HAP-1 (cell line): ENCODE measurements at regions not wholly inside any gene's neighbourhood (a gene's known extent, or its start where the extent isn't known, plus 50 kb on each side); places are given as distances from the start of the nearest gene placed in this dataset.

Source experiments
- DNase-seq, 2 experiments: peaks; one replicate each; pipeline ENCODE4 v3.0.0-alpha.2; 2016 to 2020; ENCODE audit warnings: low spot score in 2 of 2
- H3K27me3 ChIP-seq: fragments of 250-450 bp; sonication (Bioruptor Pico); 2 replicates; pipeline ENCODE4 v1.5.1; 2020; ENCODE audit warnings: low read depth, mild to moderate bottlenecking, moderate library complexity
- H3K36me3 ChIP-seq: fragments of 250-450 bp; sonication (Bioruptor Pico); replicated peaks from 2 replicates; pipeline ENCODE4 v1.5.1; 2020; ENCODE audit warnings: mild to moderate bottlenecking
- H3K4me1 ChIP-seq: fragments of 250-450 bp; sonication (Bioruptor Pico); 2 replicates; pipeline ENCODE4 v1.5.1; 2020; ENCODE audit warnings: mild to moderate bottlenecking
- H3K4me3 ChIP-seq: fragments of 250-450 bp; sonication (Bioruptor Pico); 2 replicates; pipeline ENCODE4 v1.5.1; 2020; ENCODE audit warnings: mild to moderate bottlenecking, moderate library complexity
- H3K9me3 ChIP-seq: fragments of 250-450 bp; sonication (Bioruptor Pico); 2 replicates; pipeline ENCODE4 v1.5.1; 2020; ENCODE audit warnings: mild to moderate bottlenecking, moderate library complexity
- in situ Hi-C: fragments of 300-500 bp; cut with MboI; formaldehyde crosslinking; loops from 3 replicates; pipeline ENCODE4 v1.14.3; 2020; ENCODE audit warnings: low sequenced_read_pairs, inconsistent platforms, mixed read lengths

DNA sequence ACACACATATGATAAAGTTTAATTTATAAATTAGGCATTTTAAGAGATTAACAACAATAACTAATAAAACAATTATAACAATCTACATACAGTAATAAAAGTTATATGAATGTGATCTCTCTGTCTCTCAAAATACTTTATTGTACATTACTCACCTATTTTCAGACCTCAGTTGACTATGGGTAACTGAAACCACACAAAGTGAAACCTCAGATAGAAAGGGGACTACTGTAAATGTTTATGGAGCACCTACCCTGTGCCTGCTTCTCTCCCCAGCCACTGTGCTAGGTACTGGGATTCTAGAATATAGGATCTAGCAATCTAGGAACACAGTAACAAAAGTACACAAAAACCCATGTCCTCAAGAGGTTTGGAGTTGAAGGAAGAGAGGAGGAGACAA lies 63.4 kb upstream of the BTN3A2 start:
- Histone ChIP-seq H3K27me3 (no peaks in the 10 kb centered on the region), H3K4me3 (no peak overlapping the region), H3K36me3 (no peaks in the 10 kb centered on the region), H3K4me1 (peaks cover 2% of the 10 kb centered on the region; the same call in 1 of the 2 replicates), H3K9me3 (no peaks in the 10 kb centered on the region)
- in situ Hi-C loops = no loop called here
- no peak for DNase-seq

DNA sequence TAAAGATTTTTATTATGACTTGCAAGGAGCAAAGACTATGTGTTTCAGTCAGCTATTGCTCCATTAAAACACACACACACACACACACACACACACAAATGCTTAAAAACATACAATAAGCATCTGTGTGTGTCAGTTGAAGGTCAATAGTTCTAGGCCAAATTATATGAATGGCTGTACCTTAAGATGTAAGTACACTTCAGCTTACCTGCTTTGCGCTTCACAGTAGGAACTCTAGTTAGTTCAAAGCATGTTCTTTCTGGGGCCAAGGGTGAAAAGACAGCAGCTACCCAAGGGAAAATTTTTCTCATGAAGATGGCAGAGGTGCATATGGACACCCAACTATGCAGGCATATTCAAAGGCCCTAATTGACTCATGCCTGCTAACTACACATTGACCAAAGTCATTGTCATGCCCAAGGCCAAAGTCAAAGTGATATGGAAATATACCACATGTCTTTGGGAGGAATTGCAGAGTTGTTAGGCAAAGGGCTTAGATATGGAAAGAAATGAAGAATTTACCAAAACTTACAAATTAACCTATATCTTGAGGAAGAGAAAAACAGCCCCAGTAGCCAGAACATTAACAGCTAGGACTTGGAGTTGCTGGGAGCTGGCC lies 61.9 kb upstream of the BTN3A2 start:
- no peak overlapping the region for H3K4me3 ChIP-seq
- no peak for DNase-seq
- in situ Hi-C loops = no loop called here
- no peaks in the 10 kb centered on the region for H3K36me3 ChIP-seq
- no peaks in the 10 kb centered on the region for H3K9me3 ChIP-seq
- no peaks in the 10 kb centered on the region for H3K27me3 ChIP-seq
- H3K4me1 ChIP-seq = peaks cover 2% of the 10 kb centered on the region; the same call in 1 of the 2 replicates

DNA sequence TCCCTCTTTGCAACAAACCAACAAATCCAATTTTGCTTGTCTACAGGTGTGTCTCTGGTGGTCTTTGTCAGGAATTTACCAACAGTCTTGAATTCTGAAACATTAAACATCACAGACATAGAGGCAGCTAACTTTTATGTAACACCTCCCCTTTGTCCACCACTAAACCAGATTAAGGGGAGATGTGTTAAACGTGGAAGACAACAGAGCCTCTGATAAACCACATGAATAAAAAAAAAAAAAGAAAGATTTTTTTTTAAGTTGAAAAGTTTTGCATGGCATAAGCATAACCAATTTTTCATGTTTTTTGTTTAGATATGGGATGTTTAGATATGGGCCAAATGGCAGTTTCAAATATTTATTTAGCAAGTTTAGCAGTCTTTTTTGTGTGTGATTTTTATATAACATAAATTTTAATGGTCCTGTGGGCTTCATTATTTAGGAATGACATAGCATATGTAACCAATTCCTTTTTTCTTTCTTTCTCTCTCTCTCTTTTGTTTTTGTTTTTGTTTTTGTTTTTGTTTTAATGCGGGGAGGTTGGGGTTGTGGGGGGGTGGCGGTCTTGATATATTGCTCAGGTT lies 60.7 kb upstream of the BTN3A2 start:
- no peaks in the 10 kb centered on the region for H3K27me3 ChIP-seq
- in situ Hi-C loops = no loop called here
- no peak for DNase-seq
- peak overlapping the region; percentile 27 for H3K4me3 ChIP-seq
- no peaks in the 10 kb centered on the region for H3K9me3 ChIP-seq
- H3K36me3 ChIP-seq = no peaks in the 10 kb centered on the region
- peaks cover 2% of the 10 kb centered on the region; the same call in 1 of the 2 replicates for H3K4me1 ChIP-seq

DNA sequence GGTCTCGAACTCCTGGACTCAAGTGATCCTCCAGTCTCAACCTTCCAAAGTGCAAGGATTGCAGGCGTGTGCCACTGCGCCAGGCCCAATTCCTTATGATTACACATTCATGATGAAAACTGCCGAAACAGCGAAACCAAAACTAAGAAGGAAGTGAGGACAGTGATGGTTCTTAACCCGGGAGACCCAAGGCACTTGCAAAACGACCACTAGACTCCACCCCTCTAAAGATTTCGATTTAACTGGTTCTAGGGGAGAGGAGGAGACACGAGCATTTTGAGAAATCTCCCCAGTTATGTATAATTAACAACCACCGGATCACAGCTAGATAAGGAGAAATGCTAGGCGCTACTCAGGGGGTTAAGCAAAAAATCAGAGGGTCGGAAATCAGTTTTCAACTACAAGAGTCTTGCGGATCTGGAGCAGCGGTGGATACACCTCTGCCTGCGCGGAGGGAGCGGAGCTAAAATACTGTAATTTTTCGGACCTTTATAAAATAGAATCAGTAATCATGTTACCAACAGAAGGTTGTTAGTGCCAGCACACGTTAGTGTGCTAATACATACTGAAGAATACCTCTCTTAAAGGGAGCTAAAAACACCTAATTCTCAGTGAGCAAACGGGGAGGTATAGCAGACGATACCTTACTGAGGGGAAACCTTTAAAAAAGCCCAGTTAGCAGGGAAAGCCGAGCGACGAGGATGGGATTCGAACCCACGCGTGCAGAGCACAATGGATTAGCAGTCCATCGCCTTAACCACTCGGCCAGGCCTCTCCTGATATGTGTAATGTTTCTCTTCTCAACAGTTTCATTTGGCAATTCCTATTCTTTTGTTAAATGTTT lies 60.0 kb upstream of the BTN3A2 start:
- in situ Hi-C loops = no loop called here
- Histone ChIP-seq H3K27me3 (no peaks in the 10 kb centered on the region), H3K36me3 (no peaks in the 10 kb centered on the region), H3K4me3 (peak overlapping the region; percentile 27), H3K4me1 (peaks cover 2% of the 10 kb centered on the region; the same call in 1 of the 2 replicates), H3K9me3 (no peaks in the 10 kb centered on the region)
- peak; percentile 84 for DNase-seq

DNA sequence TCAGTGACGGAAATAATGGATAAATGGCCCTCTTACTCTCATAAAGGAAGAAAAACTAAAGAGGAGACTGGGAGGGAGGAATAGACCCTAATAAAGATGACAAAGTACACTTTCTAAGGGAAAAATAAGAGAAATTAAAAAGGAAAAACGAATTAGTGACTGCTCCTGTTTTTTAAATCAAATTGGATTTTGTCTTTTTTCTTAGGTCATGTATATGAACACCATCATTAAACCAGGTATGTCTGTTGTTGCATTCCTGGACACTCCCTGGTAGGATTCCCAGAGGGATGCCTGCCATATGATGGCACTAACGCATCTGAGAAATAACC lies 59.4 kb upstream of the BTN3A2 start:
- peaks cover 5% of the 10 kb centered on the region for H3K4me1 ChIP-seq
- H3K36me3 ChIP-seq = no peaks in the 10 kb centered on the region
- no peaks in the 10 kb centered on the region for H3K9me3 ChIP-seq
- no peaks in the 10 kb centered on the region for H3K27me3 ChIP-seq
- no peak for DNase-seq
- no peak overlapping the region for H3K4me3 ChIP-seq
- in situ Hi-C loops = no loop called here

DNA sequence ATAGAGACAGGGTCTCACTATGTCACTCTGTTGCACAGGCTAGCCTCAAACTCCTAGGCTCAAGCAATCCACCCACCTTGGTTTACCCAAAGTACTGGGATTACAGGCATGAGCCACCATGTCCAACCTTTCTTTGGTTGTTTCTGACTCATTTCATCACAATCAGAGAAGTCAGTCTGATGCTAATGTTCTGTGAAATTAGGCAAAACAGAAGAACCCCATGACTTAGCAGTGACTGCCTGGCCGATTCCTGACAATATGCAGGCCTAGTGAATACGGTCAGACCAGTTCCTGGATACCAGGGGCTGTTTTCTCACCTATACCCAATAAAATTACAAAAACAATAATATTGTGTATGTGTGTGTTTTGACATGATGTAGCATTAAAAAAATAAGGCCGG lies 58.8 kb upstream of the BTN3A2 start:
- no peak overlapping the region for H3K4me3 ChIP-seq
- H3K27me3 ChIP-seq = no peaks in the 10 kb centered on the region
- peaks cover 8% of the 10 kb centered on the region for H3K4me1 ChIP-seq
- in situ Hi-C loops = no loop called here
- DNase-seq = no peak
- no peaks in the 10 kb centered on the region for H3K36me3 ChIP-seq
- no peaks in the 10 kb centered on the region for H3K9me3 ChIP-seq

DNA sequence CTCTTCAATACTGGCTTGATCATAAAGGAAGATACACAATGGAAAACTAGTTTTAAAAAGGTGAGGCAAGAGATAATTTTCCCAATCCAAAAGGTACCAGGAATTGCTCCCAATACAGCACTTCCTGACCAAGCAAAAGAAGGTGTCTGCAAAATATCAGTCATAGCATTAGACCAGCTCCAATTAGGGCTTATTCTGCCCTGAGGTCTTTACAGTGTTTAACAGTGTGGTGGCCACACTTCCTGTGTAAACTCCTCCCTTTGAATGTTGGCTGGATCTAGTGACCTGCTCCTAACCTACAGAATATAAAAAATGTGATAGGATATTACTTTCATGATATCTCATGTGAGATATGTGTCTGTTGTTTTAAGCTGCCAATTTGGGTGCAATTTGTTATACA lies 57.1 kb upstream of the BTN3A2 start:
- no peaks in the 10 kb centered on the region for H3K27me3 ChIP-seq
- in situ Hi-C loops = no loop called here

DNA sequence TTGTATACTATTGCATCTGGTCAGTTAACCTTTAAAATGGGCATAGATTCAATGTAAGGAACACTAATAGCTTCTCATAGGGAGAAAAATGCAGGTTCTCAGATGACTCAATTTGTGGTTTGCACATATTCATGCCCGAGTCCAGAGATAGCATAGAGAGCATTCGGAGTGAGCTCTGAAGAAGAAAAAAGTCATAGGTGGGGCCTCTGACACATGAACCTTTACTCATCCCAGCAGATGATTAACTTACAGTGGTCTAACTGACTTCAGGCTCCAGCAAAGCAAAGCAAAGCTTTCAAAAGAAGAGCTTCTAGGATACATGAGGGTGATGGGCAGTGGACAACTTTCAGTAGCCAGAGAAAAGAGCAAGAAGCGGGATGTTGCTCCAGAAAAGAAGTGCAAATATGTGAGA lies 55.3 kb upstream of the BTN3A2 start:
- in situ Hi-C loops = no loop called here
- Histone ChIP-seq H3K4me1 (peaks cover 6% of the 10 kb centered on the region; the same call in 1 of the 2 replicates), H3K36me3 (no peaks in the 10 kb centered on the region), H3K27me3 (no peaks in the 10 kb centered on the region), H3K4me3 (no peak overlapping the region), H3K9me3 (no peaks in the 10 kb centered on the region)
- DNase-seq = no peak

More for the DNA sequence above, 57.1 kb upstream of the BTN3A2 start:
- no peaks in the 10 kb centered on the region for H3K36me3 ChIP-seq
- DNase-seq = no peak
- no peak overlapping the region for H3K4me3 ChIP-seq
- peaks cover 8% of the 10 kb centered on the region for H3K4me1 ChIP-seq
- H3K9me3 ChIP-seq = no peaks in the 10 kb centered on the region

DNA sequence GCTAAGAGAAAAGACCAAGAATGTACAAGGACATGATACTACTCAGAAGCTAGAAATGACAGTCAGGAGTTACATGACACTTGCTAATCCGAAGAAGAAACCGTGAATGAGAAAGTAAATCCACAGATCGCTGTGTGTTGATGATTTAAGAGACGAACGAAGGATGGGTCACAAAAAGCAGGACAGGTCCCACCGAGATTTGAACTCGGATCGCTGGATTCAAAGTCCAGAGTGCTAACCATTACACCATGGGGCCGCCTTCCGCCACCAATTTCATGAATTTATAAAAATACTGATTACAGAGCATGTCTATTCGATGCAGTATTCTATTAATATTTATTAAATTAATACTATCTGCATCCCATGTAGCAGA lies 54.0 kb upstream of the BTN3A2 start:
- H3K4me1 ChIP-seq = peaks cover 6% of the 10 kb centered on the region; the same call in 1 of the 2 replicates
- in situ Hi-C loops = no loop called here

DNA sequence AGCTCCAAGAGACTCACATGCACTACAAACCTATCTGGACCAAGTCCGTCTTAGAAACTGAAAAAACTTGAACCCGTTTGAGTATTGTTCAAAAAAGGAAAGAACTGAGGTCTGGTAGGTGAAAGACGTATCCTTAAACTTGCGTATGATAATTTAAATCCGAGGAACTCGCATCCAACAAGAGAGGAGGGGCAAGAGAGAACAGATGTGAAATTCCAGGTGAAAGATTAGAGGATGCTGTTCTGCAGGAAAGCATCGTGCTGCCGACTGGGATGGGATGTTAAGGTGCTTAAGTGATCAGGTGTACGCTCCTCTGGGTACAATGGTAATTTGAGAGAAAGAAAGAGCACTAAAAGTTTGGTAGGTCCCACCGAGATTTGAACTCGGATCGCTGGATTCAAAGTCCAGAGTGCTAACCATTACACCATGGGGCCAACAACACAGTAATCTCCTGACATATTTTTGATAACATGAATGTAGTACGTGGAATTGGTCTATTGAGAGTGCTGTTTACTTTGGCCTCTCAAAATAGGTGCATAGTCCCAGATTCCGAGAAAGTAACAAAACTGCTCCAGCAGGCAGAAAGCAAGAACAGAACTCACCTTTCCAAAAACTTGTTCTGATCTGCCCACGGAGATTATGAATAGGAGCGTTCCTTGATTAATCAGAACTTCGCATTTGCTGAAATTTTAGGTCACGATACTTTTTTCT lies 53.5 kb upstream of the BTN3A2 start:
- H3K27me3 ChIP-seq = no peaks in the 10 kb centered on the region
- H3K36me3 ChIP-seq = no peaks in the 10 kb centered on the region
- peaks cover 6% of the 10 kb centered on the region; the same call in 1 of the 2 replicates for H3K4me1 ChIP-seq
- no peaks in the 10 kb centered on the region for H3K9me3 ChIP-seq
- in situ Hi-C loops = no loop called here
- peak overlapping the region; percentile 55 for H3K4me3 ChIP-seq
- peak; percentile 72 to 77 for DNase-seq

More for the DNA sequence above, 54.0 kb upstream of the BTN3A2 start:
- Histone ChIP-seq H3K36me3 (no peaks in the 10 kb centered on the region), H3K4me3 (peak overlapping the region; percentile 55), H3K27me3 (no peaks in the 10 kb centered on the region), H3K9me3 (no peaks in the 10 kb centered on the region)
- DNase-seq = peak; percentile 68 to 76

DNA sequence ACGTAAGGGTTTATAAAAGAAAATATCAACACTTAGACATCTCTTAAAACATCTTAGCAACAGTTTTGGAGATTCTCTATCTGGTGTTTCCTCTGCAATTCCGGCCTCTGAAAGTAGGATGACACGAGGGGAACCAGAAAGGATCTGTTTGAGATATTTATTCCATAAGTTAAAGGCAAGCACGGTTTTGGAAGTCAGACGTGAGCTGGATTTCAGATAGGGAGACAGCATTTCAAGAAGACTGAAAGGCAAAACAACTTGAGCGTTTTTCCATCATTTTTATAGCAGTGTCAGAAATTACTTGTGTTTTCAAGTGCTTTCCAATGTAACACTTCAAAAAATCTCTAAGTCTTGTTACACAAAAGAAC lies 52.9 kb upstream of the BTN3A2 start:
- Histone ChIP-seq H3K36me3 (no peaks in the 10 kb centered on the region), H3K27me3 (no peaks in the 10 kb centered on the region), H3K4me1 (peaks cover 6% of the 10 kb centered on the region; the same call in 1 of the 2 replicates), H3K9me3 (no peaks in the 10 kb centered on the region), H3K4me3 (peak overlapping the region; percentile 55)
- in situ Hi-C loops = no loop called here
- peak in 1 of 2 experiments; percentile 33 for DNase-seq

DNA sequence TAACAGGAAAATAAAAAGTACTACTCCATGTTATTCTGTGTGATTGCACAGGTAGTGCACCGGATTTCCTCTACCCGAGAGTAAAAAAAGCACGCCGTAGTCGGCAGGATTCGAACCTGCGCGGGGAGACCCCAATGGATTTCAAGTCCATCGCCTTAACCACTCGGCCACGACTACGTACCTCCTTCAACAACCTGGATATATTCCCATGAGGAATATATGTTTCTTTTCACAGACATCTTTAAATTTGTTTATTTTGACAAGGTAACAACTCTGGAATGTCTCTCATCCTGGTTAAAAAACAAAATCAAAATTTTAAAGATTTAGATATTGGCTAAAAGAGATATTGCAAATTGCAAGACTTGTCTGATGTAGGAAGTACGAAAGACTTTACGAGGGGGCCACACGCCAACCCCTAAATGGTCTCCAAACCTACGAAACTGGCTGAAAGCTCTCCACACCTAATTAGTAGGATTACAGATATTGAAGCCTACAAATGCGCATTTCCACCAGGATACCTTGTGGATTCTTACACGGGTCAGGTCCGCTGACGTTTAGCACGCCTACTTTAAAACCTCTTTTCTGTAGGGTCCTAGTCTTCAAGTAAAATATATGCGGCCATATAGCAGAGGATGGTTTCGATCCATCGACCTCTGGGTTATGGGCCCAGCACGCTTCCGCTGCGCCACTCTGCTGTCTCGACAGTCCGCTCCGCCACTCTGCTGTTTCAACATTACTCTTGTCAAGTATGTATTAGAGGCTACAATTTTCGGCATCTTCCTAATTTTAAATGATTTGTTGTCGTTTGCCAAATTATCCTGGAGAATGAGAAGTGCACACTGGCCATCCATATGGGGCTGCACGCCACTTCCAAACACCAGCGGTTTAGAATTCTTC lies 52.2 kb upstream of the BTN3A2 start:
- Histone ChIP-seq H3K27me3 (no peaks in the 10 kb centered on the region), H3K9me3 (no peaks in the 10 kb centered on the region), H3K4me3 (peak overlapping the region; percentile 55), H3K4me1 (peaks cover 6% of the 10 kb centered on the region; the same call in 1 of the 2 replicates), H3K36me3 (no peaks in the 10 kb centered on the region)
- DNase-seq = peak; percentile 90 to 93
- in situ Hi-C loops = no loop called here
